Suppressor macrophage treated with lipopolysaccharide for 4 hours (primary cell): ENCODE measurements at regions not wholly inside any gene's neighbourhood (a gene's known extent, or its start where the extent isn't known, plus 50 kb on each side); places are given as distances from the start of the nearest gene placed in this dataset.

Experiments
- DNase-seq: peaks from one replicate; pipeline ENCODE4 v3.0.0-alpha.2; 2020

GRCh38 chr3:68290333-68290732, 635.9 kb upstream of the SUCLG2 start:
- DNase-seq: no peak

- DNase-seq: no peak
Observed at GRCh38 chr3:68288085-68288484, 633.7 kb upstream of the SUCLG2 start.

- no peak for DNase-seq
Observed at GRCh38 chr3:68287101-68287500, 632.7 kb upstream of the SUCLG2 start.

GRCh38 chr3:68274286-68274685, 619.9 kb upstream of the SUCLG2 start:
- no peak for DNase-seq

- no peak for DNase-seq
Observed at GRCh38 chr3:68271145-68271544, 616.7 kb upstream of the SUCLG2 start.

GRCh38 chr3:68256635-68257223, 602.3 kb upstream of the SUCLG2 start:
- no peak for DNase-seq

- no peak for DNase-seq
Observed at GRCh38 chr3:68249265-68249664, 594.9 kb upstream of the SUCLG2 start.

GRCh38 chr3:68242606-68243005, 588.2 kb upstream of the SUCLG2 start:
- DNase-seq: no peak

GRCh38 chr3:68239542-68239941, 585.1 kb upstream of the SUCLG2 start:
- no peak for DNase-seq

- no peak for DNase-seq
Observed at GRCh38 chr3:68234076-68234780, 579.8 kb upstream of the SUCLG2 start.

- no peak for DNase-seq
Observed at GRCh38 chr3:68228856-68229255, 574.4 kb upstream of the SUCLG2 start.

- DNase-seq: no peak
Observed at GRCh38 chr3:68220832-68221231, 566.4 kb upstream of the SUCLG2 start.

- no peak for DNase-seq
Observed at GRCh38 chr3:68211637-68212036, 557.2 kb upstream of the SUCLG2 start.

GRCh38 chr3:68210635-68211034, 556.2 kb upstream of the SUCLG2 start:
- no peak for DNase-seq

- no peak for DNase-seq
Observed at GRCh38 chr3:68207327-68207726, 552.9 kb upstream of the SUCLG2 start.

GRCh38 chr3:68206524-68207117, 552.2 kb upstream of the SUCLG2 start:
- no peak for DNase-seq

- DNase-seq: no peak
Observed at GRCh38 chr3:68186733-68187132, 532.3 kb upstream of the SUCLG2 start.

GRCh38 chr3:68176600-68176999, 522.2 kb upstream of the SUCLG2 start:
- DNase-seq: no peak

GRCh38 chr3:68173012-68173634, 518.7 kb upstream of the SUCLG2 start:
- DNase-seq: no peak

- DNase-seq: no peak
Observed at GRCh38 chr3:68172039-68172438, 517.6 kb upstream of the SUCLG2 start.

GRCh38 chr3:68163968-68164367, 509.6 kb upstream of the SUCLG2 start:
- DNase-seq: no peak

GRCh38 chr3:68163062-68163461, 508.6 kb upstream of the SUCLG2 start:
- no peak for DNase-seq

GRCh38 chr3:68162644-68163043, 508.2 kb upstream of the SUCLG2 start:
- no peak for DNase-seq

GRCh38 chr3:68151359-68151758, 496.9 kb upstream of the SUCLG2 start:
- no peak for DNase-seq
